Muscle of leg (tissue), 3 donors: ENCODE measurements at regions not wholly inside any gene's neighbourhood (a gene's known extent, or its start where the extent isn't known, plus 50 kb on each side); places are given as distances from the start of the nearest gene placed in this dataset.
A peak's percentile ranks its signal among the peaks of the same experiment; 100 is the strongest.

Source experiments
- DNase-seq: peaks from one replicate; pipeline ENCODE4 v3.0.0; 2013
- H3K27ac ChIP-seq: one replicate; pipeline ENCODE4 v1.5.1; 2013; ENCODE audit warnings: mild to moderate bottlenecking, low read length, control low read depth
- H3K27me3 ChIP-seq: one replicate; pipeline ENCODE4 v1.6.1; 2013; ENCODE audit warnings: low read length; ENCODE audit not compliant: control insufficient read depth, insufficient read depth
- H3K36me3 ChIP-seq: one replicate; pipeline ENCODE4 v1.6.1; 2013; ENCODE audit warnings: low read length; ENCODE audit not compliant: control insufficient read depth, insufficient read depth
- H3K4me1 ChIP-seq: one replicate; pipeline ENCODE4 v1.6.1; 2013; ENCODE audit warnings: low read length; ENCODE audit not compliant: control insufficient read depth, insufficient read depth
- H3K4me3 ChIP-seq: one replicate; pipeline ENCODE4 v1.5.1; 2013; ENCODE audit warnings: low read length, control low read depth
- H3K9me3 ChIP-seq: replicated peaks from 2 replicates; pipeline ENCODE4 v1.6.1; 2013; ENCODE audit warnings: low read depth, low read length; ENCODE audit not compliant: control insufficient read depth
- WGBS: methylation state at CpG from one replicate; pipeline ENCODE4 v1.1.5; 2013; ENCODE audit warnings: missing lambda C conversion rate; ENCODE audit not compliant: insufficient coverage; 5-methylcytosine and 5-hydroxymethylcytosine counted together

- Histone ChIP-seq H3K4me3 (no peak overlapping the region), H3K27ac (no peak overlapping the region), H3K4me1 (no peaks in the 10 kb centered on the region), H3K9me3 (no peaks in the 10 kb centered on the region), H3K27me3 (no peaks in the 10 kb centered on the region), H3K36me3 (no peaks in the 10 kb centered on the region)
- WGBS, result 48% methylated on average over 2 of the region's 6 CpGs
- DNase-seq, result no peak
Measured at GRCh38 chr2:118530976-118531375, 316.5 kb downstream of the EN1 start.

DNA sequence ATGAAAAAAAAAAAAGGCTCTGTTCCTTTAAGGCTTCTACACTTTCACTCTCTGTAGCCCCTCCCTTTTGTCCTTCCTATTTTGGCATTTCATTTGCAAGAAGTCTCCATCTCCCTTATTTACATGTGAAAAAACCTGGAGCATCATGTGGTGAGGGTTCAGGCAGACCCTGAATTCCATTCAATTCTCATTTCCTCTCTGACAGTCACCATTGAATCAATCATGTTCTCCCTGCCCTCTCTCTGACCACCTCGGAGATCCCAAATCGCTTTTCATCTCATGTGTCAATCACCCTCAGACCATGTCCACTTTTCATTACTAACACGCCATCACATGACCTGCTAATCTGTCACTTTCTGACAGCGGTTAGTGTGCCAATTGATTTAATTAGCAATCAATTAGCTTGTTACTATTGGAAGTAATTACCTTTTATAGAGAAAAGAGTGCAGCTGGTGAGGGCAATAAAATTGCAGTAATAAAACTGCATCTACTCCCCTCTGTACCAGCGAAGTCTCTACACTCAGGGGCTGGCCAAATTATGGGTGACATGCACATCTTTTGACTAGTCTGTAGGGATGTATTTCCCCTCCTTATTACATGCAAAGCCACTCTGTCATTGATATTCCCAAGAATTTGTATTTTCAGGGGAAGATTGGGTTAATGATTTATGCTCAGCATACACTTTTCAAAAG, 317.4 kb downstream of the EN1 start:
- no peaks in the 10 kb centered on the region for H3K4me1 ChIP-seq
- no peak overlapping the region for H3K27ac ChIP-seq
- DNase-seq, result no peak
- H3K36me3 ChIP-seq, result no peaks in the 10 kb centered on the region
- 0% methylated on average over 1 of the region's 5 CpGs for WGBS
- H3K4me3 ChIP-seq, result no peak overlapping the region
- no peaks in the 10 kb centered on the region for H3K9me3 ChIP-seq
- H3K27me3 ChIP-seq, result no peaks in the 10 kb centered on the region

DNA sequence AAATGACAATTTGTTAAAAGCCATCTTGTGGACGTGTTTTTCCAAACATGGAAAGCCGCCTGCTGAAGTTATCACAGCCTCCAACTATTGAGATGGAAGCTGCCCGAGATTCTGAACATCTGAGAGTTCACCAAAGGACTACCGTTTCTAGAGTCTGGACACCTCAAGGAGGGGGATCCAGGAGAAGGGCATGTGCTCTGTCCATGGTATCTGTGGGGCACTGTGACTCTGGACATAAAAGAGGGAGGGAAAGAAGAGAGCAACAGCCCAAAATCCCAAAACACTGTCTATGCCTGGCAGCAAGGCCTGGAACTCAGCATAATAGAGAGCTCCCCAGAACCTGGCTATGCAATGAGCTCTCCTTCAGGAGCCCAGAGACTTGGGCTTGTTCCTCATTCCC, 319.9 kb downstream of the EN1 start:
- H3K4me3 ChIP-seq, result no peak overlapping the region
- no peaks in the 10 kb centered on the region for H3K4me1 ChIP-seq
- 62% methylated on average over 2 of the region's 4 CpGs for WGBS
- no peaks in the 10 kb centered on the region for H3K9me3 ChIP-seq
- no peaks in the 10 kb centered on the region for H3K27me3 ChIP-seq
- no peaks in the 10 kb centered on the region for H3K36me3 ChIP-seq
- H3K27ac ChIP-seq, result no peak overlapping the region
- peak; percentile 9 for DNase-seq

DNA sequence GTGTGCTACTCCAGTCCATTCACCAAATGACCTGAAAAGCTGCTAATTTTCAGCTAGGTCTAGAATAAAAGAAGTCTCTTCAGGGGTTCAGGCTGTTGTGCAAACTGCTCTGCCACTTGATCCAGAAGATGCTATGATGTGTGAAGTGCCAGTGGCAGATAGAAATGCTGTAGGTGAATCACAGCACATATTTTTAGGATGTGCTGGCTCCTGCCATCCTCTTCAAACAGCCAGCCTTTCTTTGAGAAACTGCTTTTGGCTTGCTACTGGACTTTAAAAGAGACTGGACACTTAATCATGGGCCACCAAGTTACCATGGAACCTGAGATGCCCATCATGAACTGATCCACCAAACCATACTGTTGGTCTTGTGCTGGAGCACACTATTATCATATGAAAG, 322.1 kb downstream of the EN1 start:
- Histone ChIP-seq H3K36me3 (no peaks in the 10 kb centered on the region), H3K27ac (no peak overlapping the region), H3K4me3 (no peak overlapping the region), H3K4me1 (no peaks in the 10 kb centered on the region), H3K9me3 (no peaks in the 10 kb centered on the region), H3K27me3 (no peaks in the 10 kb centered on the region)
- DNase-seq, result no peak

DNA sequence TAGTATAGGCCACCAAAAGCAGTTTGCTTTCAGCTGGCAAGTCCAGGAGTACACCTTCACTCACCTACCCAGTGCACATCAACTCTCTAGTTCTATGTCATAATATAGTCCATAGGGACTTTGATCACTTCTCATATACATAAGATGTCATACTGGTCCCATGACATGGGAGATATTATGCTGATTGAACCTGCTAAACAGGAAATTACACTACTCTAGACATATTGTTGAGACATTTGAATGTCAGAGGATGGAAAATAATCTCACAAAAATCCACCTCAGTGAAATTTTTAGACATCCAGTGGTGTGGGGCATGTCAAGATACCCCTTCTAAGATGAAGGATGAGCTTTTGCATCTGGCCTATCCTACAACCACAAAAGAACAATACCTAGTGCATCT, 322.5 kb downstream of the EN1 start:
- Histone ChIP-seq H3K9me3 (no peaks in the 10 kb centered on the region), H3K36me3 (no peaks in the 10 kb centered on the region)

DNA sequence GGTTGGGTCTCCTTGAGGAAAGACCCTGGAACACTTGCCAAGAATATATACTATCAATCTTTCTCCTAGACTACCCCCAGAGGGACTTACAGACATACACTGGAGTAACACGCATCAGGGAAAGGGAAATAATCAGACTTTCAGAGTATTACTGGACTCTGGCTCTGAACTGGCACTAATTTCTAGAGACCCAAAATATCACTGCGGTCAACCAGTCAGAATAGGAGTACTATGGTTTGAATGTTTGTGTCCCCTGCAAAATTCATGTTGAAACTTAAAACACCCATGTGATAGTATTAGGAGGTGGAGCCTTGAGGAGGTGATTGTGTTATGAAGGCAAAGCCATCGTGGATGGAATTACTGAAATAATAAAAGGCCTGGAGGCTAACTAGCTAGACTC, 323.7 kb downstream of the EN1 start:
- Histone ChIP-seq H3K4me3 (no peak overlapping the region), H3K9me3 (peaks cover 2% of the 10 kb centered on the region), H3K36me3 (no peaks in the 10 kb centered on the region), H3K4me1 (no peaks in the 10 kb centered on the region), H3K27me3 (no peaks in the 10 kb centered on the region), H3K27ac (no peak overlapping the region)
- DNase-seq, result no peak
- WGBS, result no CpG with 5 or more reads among the region's 3 CpGs

More for the DNA sequence above, 322.5 kb downstream of the EN1 start:
- Histone ChIP-seq H3K4me1 (no peaks in the 10 kb centered on the region), H3K4me3 (no peak overlapping the region), H3K27ac (no peak overlapping the region), H3K27me3 (no peaks in the 10 kb centered on the region)
- DNase-seq, result no peak

DNA sequence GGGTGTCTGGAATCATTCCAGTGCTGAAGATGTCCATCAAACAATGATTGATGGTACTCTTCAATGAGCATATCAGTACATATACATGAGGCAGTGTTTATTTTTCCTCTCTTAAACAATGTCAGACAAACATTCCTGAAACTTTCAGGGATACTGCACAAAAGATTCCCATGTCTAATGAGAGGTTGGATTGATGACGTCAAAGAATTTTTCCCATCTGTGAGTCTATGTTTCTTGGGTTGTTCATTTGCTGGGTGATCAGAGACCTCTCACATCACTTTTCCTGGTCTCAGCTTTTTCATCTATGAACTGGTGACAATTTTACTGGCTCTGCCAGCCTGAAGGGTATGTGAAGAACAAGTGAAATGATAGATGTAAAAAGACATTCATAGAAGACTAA, 325.5 kb downstream of the EN1 start:
- no peaks in the 10 kb centered on the region for H3K27me3 ChIP-seq
- no peaks in the 10 kb centered on the region for H3K36me3 ChIP-seq
- DNase-seq, result no peak
- peaks cover 2% of the 10 kb centered on the region for H3K9me3 ChIP-seq
- H3K27ac ChIP-seq, result no peak overlapping the region
- no CpG with 5 or more reads among the region's 1 CpG for WGBS
- H3K4me3 ChIP-seq, result no peak overlapping the region
- no peaks in the 10 kb centered on the region for H3K4me1 ChIP-seq

- DNase-seq, result no peak
- Histone ChIP-seq H3K4me3 (no peak overlapping the region), H3K4me1 (no peaks in the 10 kb centered on the region), H3K36me3 (no peaks in the 10 kb centered on the region), H3K27me3 (no peaks in the 10 kb centered on the region), H3K9me3 (peaks cover 2% of the 10 kb centered on the region), H3K27ac (no peak overlapping the region)
- WGBS, result 91% methylated on average over 3 of the region's 3 CpGs
Measured at GRCh38 chr2:118521272-118521671, 326.2 kb downstream of the EN1 start.

DNA sequence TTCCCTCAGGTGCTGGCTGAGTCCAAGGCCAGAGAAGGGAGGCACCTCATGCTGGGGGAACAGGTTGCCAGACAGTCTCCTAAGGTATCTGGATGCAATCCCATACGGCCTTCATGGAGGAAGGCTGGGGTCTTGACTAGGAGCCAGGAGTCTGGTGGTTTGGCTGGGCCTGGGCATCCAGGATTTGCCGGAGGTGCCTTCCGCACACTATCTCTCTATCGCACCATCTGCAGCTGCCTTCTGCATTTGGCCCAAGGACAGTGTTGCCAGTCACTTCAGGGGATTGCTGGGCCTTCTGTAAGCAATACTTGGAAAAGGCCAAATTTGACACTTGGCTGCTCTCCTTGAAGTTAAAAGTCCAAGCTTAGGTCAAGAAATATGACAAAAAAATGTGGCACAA, 327.2 kb downstream of the EN1 start:
- 80% methylated on average over 1 of the region's 4 CpGs for WGBS
- peak; percentile 41 for DNase-seq
- H3K27ac ChIP-seq, result no peak overlapping the region
- H3K36me3 ChIP-seq, result no peaks in the 10 kb centered on the region
- H3K4me3 ChIP-seq, result no peak overlapping the region
- H3K27me3 ChIP-seq, result no peaks in the 10 kb centered on the region
- H3K4me1 ChIP-seq, result no peaks in the 10 kb centered on the region
- peaks cover 2% of the 10 kb centered on the region for H3K9me3 ChIP-seq

DNA sequence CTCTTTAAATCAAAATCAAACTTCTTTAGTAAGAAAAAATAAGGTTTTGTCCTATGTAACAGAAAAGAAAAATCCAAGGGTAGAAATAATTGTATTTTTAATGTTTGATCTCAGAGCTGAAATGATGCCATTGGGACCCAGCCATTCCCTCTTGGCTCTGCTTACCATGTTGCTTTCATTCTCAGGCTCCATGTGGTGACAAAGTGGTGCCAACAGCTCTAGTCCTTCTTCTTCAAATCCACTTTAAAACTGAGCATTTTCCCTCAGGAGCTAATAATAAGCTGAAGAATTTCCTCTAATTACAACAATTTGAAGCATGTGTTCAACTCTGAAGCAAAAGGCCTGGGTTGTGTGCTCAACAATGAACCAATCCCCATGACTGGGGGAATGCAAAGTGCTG, 327.9 kb downstream of the EN1 start:
- H3K27me3 ChIP-seq, result no peaks in the 10 kb centered on the region
- DNase-seq, result no peak
- no peaks in the 10 kb centered on the region for H3K36me3 ChIP-seq
- H3K4me3 ChIP-seq, result no peak overlapping the region
- H3K9me3 ChIP-seq, result peaks cover 2% of the 10 kb centered on the region
- H3K27ac ChIP-seq, result no peak overlapping the region
- H3K4me1 ChIP-seq, result no peaks in the 10 kb centered on the region

- 92% methylated on average over 2 of the region's 4 CpGs for WGBS
Measured at GRCh38 chr2:118510807-118511206, 336.6 kb downstream of the EN1 start.

More at GRCh38 chr2:118510807-118511206, 336.6 kb downstream of the EN1 start:
- H3K27ac ChIP-seq, result no peak overlapping the region
- H3K9me3 ChIP-seq, result no peaks in the 10 kb centered on the region
- no peaks in the 10 kb centered on the region for H3K4me1 ChIP-seq
- no peaks in the 10 kb centered on the region for H3K27me3 ChIP-seq
- DNase-seq, result no peak
- no peak overlapping the region for H3K4me3 ChIP-seq
- no peaks in the 10 kb centered on the region for H3K36me3 ChIP-seq
